ENCODE measurements at regions not wholly inside any gene's neighbourhood (a gene's known extent, or its start where the extent isn't known, plus 50 kb on each side); places are given as distances from the start of the nearest gene placed in this dataset.

GRCh38 chr6:102813489-102814275 is 1420.2 kb downstream of the GRIK2 start:
- TF ChIP-seq CTCF (IDR thresholded peaks at IDR 0.05; ENCODE audit: low read depth, low read length, missing input control) (no peak), RAD21 (IDR thresholded peaks at IDR 0.05) (no peak), TAF1 (conservative IDR thresholded peaks at IDR 0.05) (no peak), MAX (IDR thresholded peaks at IDR 0.05) (no peak), REST (IDR thresholded peaks at IDR 0.05) (no peak), NR2F2 (IDR thresholded peaks at IDR 0.05) (no peak), ATF3 (IDR thresholded peaks at IDR 0.05) (no peak), GABPA (IDR thresholded peaks at IDR 0.05 in 1 of 2, conservative IDR thresholded peaks at IDR 0.05 in 1 of 2) (no peak)

All from liver (tissue), 3 donors.